K562 (cell line): ENCODE measurements at regions not wholly inside any gene's neighbourhood (a gene's known extent, or its start where the extent isn't known, plus 50 kb on each side); places are given as distances from the start of the nearest gene placed in this dataset.

Experiments used
- ELF4 ChIP-seq: fragments of 450-650 bp; formaldehyde crosslinking; IDR thresholded peaks from 2 replicates; pipeline ENCODE4 v1.4.0; 2022; ENCODE audit warnings: missing genetic modification characterization
- KAT2B ChIP-seq: IDR thresholded peaks from one replicate; pipeline ENCODE4 v1.6.1; 2012; ENCODE audit warnings: low read depth, mild to moderate bottlenecking, control low read depth, inconsistent platforms, low read length, moderate library complexity
- PML ChIP-seq: IDR thresholded peaks from 2 replicates; pipeline ENCODE4 v1.6.1; 2012; ENCODE audit warnings: low read length, inconsistent platforms
- SAP30 ChIP-seq: fragments of 200-600 bp; sonication (generic); IDR thresholded peaks from 2 replicates; pipeline ENCODE4 v1.6.1; 2012; ENCODE audit warnings: borderline replicate concordance, low read depth, mild to moderate bottlenecking, moderate library complexity, low read length, control low read depth, inconsistent platforms; ENCODE audit not compliant: insufficient read depth, poor library complexity, severe bottlenecking
- ZNF41 ChIP-seq: fragments of 250-450 bp; sonication (Bioruptor Pico); conservative IDR thresholded peaks from 2 replicates; pipeline ENCODE4 v1.4.0; 2020; ENCODE audit warnings: mild to moderate bottlenecking
- ZNF449 ChIP-seq: fragments of 250-450 bp; sonication (Bioruptor Pico); IDR thresholded peaks from 2 replicates; pipeline ENCODE4 v1.8.0; 2022; ENCODE audit warnings: moderate library complexity, mild to moderate bottlenecking, inconsistent platforms
- ZNF518B ChIP-seq: fragments of 250-450 bp; sonication (Bioruptor Pico); IDR thresholded peaks from 2 replicates; pipeline ENCODE4 v1.5.0; 2021; ENCODE audit warnings: mild to moderate bottlenecking, moderate library complexity
- ZNF655 ChIP-seq: fragments of 250-450 bp; sonication (Bioruptor Pico); IDR thresholded peaks from 2 replicates; pipeline ENCODE4 v1.5.0; 2021

- no peak for TF ChIP-seq ZNF518B (CRISPR knock-in tag)
- no peak for TF ChIP-seq ZNF655 (CRISPR knock-in tag)
- TF ChIP-seq ZNF449 (CRISPR knock-in tag) = no peak
- TF ChIP-seq ZNF41 (CRISPR knock-in tag) = no peak
- no peak for TF ChIP-seq KAT2B
- no peak for TF ChIP-seq ELF4 (CRISPR knock-in tag)
- TF ChIP-seq PML = no peak
- no peak for TF ChIP-seq SAP30
These were observed 124.4 kb upstream of the NMUR2 start (continued) for GRCh38 chr5:152529440-152529839.
